HG03378 (cell line): ENCODE measurements at regions not wholly inside any gene's neighbourhood (a gene's known extent, or its start where the extent isn't known, plus 50 kb on each side); places are given as distances from the start of the nearest gene placed in this dataset.
A peak's percentile ranks its signal among the peaks of the same experiment; 100 is the strongest.

Experiments
- ATAC-seq: cut with Tn5 transposase; IDR thresholded peaks from one replicate; pipeline ENCODE4 v1.9.1; 2021; ENCODE audit warnings: mild to moderate bottlenecking, moderate library complexity; ENCODE audit not compliant: unreplicated experiment

DNA sequence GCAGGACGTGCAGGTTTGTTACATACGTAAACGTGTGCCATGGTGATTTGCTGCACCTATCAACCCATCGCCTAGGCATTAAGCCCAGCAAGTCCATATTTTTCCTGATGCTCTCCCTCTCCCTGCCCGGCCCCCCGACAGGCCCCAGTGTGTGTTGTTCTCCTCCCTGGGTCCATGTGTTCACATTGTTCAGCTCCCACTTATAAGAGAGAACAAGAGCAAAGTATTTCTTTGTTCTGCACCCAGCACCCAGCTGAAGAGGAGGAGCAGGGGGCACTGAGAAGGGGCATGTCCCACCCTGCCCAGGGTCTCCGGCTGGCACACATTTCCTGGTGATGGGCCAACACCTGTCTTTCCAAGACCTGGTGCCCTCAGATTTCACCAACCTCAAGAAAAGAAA lies 251.1 kb upstream of the ARID1B start:
- ATAC-seq: no peak

DNA sequence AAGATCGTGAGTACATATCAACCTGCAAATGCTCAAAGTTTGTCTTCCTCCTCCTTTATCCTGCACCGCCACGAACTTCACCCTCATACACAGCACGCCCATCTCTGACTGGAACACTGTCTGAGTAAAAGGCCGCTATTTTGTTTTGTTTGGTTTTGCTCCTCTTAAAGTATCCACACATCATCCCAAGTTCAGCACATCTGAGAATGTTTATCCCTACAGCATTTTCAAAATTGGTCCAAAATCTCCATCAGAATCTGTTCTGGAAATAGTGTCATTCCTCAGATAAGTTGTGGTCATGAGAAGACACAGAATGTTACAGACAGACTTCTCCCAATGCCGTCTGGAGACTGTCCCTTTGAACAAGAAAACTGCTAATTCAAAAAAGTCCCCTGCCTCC lies 251.6 kb upstream of the ARID1B start:
- no peak for ATAC-seq

DNA sequence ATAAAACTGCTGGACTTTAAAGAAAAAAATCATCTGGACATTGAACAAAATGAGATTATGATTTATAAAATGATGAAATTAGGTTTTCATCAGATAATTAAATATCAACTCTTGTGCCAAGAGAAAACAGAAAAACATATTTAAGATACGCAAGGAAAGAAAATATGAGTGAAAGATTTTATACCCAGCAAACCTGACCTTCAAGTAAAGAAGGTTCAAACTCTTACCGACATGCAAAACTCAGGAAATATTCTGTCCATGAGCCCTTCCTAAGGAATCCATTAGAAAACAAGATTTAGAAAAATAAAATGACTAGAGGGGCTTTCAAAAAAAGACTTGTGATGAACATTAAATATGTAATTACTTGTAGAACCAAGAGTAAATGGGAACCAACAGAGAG lies 257.2 kb upstream of the ARID1B start:
- no peak for ATAC-seq

DNA sequence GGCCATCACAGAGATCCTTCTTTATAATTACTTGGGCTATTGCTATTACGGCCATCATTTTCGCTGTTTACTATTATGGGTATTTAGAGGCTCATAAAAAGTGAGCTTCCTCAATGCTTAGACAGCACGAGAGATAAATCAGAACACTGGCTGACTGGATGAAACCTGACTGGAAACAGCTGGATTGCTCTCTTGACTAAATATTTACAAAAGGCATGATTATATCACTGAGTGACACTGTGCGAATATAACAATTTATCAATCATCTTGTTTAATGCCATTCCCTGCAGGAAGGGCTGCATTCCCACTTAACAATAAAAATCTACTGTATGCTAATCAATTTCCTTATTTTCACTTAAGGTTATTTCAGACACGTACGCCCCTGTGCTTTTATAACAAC lies 260.1 kb upstream of the ARID1B start:
- ATAC-seq: no peak

DNA sequence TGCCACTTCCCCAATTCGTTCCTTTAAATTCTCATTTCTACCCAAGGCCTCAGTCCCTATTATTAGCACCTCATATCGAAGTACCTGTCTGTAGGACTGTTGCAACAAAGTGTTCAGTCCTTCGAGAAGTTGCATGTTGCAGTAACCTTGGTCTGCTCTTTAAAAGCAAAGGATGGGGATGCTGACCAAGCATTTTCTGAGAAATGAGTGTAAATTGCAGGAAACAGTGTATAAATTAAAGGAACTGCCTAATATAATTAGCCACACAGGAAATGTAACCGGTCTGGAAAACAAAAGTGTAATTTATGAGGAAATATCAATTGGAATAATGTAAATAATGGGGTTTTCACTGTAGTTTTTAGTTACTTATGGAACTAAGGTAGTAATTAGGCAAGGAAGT lies 261.9 kb upstream of the ARID1B start:
- ATAC-seq: no peak

DNA sequence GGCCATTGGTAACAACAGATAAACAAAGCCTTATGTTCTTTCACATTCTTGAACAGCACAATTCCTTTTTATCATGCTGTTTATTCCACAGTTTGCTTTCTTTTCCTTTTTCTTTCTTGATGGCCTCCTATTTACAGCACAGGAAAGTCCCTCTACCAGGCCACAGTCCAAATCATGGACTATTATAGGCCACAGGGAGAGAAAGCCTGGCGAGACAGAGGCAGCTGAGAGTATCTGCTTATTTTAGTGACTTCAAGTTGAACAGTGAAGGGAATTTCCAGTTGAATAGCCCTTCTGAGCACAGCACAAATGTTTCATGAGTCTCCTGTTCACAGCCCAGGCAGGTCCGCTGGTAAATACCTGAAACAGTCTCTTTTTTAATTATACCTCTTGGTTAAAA lies 263.7 kb upstream of the ARID1B start:
- ATAC-seq: no peak

DNA sequence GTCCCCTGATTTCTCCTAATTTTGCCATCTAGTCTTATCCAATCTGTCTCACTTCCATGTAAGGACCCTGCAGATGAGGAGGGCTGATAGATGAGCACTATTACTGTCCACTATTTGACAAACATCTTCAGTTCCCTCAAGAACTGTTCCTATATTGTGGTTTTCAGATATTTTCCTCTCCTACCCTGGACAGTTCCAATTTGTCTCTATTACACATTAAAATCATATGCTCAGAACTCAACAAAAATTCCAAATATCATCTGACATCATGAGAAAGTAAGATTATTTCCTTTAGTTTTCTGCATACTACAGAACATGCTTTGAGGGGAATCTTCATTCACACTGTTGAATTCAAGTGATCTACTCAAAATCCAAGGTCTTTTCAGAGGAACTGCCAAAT lies 265.6 kb upstream of the ARID1B start:
- ATAC-seq: no peak

DNA sequence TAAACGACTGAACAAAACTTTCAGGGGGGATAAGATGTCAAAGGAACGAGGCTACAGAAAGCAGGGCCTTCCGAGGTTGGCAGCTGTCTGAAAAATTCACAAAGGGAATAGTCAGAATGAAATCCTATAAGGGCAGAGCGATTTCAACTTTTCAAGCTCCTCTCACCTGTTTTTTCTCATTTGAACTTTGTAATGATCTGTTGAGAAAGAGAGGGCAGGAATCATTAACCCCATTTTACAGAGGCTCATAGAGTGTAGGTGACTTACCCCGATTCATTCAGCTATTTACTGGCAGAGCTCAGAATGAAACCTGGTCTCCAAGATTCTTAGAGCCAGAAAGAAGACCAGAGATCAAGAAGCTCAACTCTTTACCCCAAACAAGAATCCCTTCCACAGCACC lies 266.1 kb upstream of the ARID1B start:
- ATAC-seq: no peak

DNA sequence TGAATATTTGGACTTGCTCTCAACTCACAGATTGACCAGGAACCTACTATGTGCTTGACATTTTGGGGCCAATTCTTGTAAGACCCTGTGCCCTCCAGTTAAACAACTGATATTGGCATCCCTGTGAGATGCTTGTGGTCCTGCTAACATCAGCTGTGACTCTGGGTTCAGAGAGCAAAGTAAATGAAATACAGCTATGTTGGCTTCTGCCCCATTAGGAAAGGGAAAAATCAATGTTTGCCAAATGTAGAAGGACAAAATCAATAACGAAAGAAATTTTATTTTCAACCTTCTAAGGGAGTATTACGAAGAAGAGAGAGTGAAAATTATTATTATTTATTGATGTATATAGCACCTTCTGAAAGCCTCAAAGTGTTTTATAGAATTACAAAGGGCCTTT lies 266.9 kb upstream of the ARID1B start:
- no peak for ATAC-seq

DNA sequence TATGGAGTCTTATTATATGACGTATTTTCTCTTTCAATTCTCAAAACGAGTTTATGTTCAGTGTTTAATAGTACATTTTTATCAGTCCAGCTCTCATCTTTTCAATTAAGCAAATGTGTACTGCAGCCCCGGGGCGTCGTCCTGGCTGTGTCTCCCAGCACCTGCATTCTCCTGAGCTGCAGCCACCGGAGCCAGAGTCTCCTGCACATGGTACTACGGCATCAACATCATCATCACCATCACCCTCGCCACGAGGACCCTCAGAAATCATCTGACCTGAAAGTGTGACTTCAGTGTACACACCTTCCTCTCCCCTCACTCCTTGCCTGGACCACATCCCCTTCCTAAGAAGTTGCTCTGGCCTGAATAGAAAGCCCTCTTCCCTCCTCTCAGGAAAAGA lies 267.7 kb upstream of the ARID1B start:
- ATAC-seq: no peak

DNA sequence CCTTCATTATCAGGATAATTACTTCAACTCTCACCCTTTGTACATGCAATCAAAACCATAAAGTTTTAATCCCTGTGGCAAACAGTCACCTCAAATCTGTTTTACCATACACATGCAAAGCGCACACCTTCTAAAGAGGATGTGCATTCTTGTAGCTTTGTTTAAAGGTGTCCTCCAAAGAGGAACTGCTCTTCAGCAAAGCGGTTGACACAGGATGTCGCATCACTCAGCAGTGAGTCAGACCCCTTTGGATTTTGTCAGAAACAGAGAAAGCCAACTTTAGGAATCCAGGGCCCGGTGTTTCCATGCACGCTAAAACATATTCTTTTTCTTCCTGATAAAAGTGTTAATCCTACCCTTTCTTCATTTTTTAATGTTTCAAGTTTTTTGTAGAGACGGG lies 268.3 kb upstream of the ARID1B start:
- no peak for ATAC-seq

DNA sequence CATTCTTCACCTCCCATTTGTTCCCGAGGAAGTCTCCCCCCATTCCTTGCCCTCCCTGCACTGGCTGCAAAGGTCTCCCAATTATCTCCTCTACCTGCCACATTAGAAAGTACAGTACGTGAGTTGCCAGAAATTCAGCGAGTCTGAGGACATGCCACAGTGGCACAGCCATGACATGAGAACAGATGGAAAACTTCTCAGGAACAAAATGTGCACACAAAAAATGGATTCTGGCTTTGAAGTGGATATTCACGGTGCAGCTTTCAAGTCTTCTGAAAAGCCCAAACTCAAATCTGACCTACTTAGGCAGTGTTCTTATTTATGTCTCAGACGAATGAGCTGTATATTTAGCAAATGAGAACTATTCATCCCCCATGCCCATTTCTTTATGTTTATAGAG lies 269.1 kb upstream of the ARID1B start:
- no peak for ATAC-seq

DNA sequence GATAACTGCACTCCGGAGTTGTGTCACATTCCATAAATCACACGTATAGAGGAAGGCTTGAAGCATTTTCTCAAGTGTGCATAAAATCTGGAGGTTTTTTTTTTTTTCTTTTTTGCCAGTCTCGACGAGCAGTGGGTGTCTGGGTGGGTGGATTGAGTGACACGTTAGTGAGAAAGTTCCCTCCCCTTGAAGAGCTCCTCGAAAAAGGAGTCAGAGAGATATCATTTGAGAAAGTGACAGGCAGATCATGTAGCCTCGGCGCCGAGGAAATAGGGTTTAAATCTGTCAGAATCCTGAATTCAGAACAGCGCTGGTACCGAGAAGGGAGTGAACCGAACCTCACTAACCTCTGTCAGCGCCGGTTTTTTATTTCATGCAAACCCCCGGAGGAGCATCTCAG lies 269.5 kb upstream of the ARID1B start:
- no peak for ATAC-seq

DNA sequence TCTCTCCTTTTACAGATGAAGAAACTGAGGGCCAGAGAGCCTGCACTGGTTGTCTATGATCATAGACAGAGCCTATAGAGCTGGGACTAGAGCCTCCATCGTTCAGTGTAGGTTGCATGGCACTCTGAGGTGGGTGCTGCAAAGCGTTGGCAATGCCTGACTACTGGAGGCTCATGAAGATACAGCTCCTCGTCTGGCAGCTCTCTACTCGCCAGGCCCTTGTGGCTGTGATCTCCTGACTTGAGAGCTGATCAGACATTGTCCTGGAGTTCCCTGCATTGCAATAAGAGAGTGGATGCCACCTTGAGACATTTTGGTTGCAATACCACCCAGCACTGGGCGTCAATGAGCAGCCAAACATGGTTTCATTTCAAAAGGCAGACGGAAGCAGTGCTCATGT lies 270.1 kb upstream of the ARID1B start:
- ATAC-seq: no peak

DNA sequence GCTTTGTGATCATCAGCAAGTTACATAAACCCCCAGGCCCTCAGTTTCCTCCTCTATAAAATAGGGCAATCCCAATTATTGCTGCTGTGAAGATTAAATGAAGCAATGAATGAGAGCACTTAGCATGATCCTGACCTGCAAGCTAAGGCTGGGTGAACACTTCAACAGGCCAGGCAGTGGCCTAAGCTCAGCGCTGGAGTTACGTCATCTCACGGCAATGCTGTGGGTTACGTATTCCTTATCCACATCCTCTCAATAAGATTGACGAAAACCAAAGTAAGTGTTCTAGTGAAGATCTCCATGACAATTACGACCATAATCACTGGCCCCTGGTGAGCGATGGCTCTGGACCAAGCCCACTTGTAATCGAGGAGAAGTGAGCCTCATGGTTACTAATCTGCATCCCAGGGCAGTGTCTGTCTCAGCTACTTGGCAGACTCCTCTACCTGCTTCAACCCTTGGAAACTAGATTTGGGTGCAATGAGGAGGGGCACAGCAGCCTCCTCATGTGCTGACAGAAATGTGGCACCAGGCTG lies 274.1 kb upstream of the ARID1B start:
- no peak for ATAC-seq

DNA sequence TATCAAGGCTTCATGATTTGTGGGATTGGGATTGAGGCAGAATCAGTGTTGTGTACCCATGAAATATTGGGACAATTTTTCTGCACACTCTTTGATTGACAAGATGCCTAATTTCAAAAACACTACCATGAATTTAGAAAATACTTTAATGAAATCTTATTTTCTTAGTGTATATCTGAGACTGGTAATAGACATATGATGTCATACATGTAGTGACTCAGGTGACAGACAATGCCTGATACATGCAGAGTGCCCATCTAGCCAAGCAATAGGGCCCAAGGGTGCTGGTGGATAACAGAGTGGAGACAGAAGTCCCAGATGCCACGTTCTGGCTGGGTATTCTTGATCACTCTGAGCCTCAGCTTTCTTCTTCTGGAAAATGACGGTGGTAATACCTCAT lies 279.6 kb upstream of the ARID1B start:
- ATAC-seq: no peak

DNA sequence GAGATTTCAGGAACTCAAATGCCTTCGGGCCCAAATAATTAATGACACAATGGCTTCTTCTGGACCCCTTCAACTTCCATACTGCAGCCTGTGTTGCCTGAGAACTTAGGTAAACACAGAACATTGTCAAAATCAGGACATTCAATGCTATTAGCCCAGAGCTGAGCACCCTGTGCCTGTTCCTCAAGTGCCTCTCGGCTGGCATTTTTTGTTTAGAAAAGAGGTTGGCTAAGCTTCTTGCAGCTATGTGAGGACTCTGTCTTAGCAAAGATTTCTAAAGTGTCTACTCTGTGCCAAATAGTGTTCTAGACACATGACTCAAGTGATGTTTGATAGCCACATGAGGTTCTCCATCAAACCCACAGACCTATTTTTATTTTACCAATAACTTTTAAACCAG lies 289.3 kb upstream of the ARID1B start:
- ATAC-seq: no peak

DNA sequence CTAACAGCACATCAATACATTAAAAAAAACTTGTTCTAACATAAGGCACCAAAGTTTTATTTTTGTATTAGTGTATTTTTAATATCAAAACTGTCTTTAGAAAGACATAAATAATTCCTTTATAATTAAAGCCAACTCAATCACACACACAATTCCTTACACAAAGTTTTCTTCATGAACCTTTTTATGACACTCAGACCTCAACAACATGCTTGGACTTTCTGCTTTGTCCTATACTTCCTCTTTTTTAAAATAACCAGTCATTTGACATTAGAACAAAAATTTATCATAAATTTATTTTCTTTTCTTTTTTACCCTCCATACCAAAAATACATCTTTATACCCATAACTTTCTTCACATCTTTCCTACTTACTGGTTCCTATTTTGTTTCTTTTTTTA lies 292.0 kb upstream of the ARID1B start:
- ATAC-seq: no peak

DNA sequence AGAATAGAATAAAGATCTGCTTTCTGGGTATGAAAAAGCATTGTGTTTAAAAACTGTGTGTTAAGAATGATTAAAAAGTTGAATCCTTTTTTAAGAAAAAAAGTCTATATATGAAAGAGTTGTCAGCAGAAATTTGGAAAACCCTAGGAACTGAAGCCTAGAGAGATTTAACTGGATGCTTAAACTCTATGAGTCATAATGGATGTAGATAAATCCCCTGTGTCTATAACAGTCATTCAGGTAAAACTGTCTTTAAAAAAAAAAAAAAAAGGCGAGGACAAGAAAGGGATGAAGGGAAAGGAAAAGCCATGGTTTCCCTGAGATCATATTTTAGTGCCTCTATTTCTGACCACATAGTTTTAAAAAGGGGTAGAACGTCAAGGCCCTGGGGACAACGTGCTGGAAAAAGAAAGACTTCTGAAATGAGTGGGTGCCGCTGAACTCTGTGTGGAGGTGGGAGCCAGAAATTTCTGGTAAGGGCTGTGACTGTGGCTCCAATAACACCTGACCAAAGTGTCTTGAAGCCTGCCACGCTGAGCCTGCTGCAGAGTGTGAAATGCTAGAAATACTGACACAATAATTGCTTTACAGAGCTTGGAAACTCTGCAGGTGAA lies 302.6 kb upstream of the ARID1B start:
- ATAC-seq: peak; percentile 76

DNA sequence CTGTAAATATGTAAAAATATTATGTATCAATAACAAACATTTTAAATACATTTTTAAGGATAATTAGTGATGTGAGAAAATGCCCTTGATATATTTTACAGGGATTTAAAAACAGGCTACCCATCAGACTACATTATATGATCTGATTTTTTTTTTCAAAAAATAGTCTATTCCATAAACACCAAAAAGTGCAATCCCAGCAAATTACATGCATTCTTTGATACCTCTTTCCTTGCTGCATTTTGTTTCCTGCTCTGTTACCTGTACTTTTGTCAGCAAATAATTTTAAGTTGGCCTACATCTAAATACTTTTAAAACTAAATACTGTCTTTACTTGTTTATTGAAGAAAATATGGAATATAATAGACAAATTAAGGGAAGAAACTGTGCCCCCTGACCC lies 306.2 kb upstream of the ARID1B start:
- no peak for ATAC-seq

DNA sequence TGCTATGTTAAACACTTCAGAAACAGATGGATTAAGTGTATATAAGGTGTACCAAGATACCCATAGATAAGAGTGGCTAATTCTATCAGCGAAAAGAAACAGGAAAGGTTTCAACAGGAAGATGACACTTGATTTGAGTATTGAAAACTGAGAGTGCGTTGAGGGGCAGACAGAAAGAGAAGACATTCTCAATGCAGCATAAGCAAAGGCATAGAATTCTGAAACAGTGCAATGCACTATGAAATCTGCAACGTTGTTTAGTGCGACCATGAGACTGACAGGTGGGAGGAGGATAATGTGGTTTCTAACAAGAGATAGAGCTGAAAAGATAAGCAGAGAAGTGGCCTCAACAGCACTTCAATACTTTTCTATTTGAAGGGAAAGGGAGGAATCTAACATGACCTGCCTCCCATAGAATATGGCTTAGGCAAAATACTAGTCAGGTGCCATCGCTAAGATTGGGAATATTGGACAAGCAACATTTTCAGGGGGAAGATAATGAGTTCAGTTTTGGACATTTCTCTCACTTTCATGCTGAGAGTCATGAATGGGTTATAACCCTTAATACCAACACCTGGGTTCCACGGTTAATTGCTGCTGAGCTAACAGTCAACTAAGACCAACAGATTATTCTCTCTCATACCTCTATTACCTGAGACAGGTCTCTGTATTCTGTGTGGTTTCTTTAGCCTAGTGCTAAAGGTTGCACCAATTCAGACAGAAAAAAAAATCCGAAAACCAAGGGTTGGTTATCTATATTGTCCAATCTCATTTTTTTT lies 312.9 kb upstream of the ARID1B start:
- no peak for ATAC-seq

DNA sequence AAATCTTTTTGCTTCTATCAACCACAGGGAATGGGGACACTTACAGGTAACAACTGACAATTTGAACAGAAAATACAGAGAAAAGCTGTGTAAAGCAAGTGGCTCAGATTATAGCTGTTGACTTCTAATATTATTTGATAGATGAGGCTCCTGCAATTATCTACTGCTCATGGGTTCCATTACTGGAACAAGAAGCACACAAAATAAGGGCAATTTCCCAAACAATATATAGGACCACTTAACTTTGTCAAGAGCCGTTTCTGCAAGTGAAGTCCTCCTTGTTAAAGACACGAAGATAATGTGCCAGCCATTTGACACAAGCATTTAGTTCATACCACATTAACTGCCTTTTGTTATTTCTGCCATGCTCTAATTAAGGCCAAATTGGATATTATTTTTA lies 315.5 kb upstream of the ARID1B start:
- ATAC-seq: no peak

DNA sequence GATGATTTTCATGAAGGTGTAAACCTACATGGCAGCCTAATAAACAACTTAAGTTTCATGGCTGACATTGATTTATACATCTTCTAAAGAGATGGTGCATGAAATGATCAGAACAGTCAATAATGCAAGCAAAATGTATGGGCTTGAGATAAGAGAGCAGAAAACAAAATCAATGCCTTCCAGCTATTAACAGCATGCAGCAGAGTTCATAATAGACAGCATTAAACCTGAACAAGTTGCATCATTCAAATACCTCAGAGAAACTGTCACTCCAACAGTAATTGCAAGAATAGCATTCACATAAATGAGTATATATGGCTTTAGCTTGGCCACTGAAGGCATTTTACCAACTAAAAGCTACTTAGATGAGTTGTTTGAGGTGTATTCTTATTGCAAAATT lies 319.6 kb upstream of the ARID1B start:
- ATAC-seq: no peak
